K562 (cell line): ENCODE measurements at regions not wholly inside any gene's neighbourhood (a gene's known extent, or its start where the extent isn't known, plus 50 kb on each side); places are given as distances from the start of the nearest gene placed in this dataset.

Source experiments
- ATAC-seq: fragments of 200-7000 bp; cut with Tn5 transposase; 3 replicates; pipeline ENCODE4 v1.9.1; 2020; ENCODE audit warnings: moderate library complexity
- BruUV-seq: library from RNA; stranded (reverse); fragments of 400-500 nt; replicated peaks from 2 replicates; lab custom pipeline; 2021; lab: Mats Ljungman, UMichigan
- CTCF ChIA-PET: fragments of 300-600 bp; formaldehyde crosslinking; extraction: SDS; loops from one replicate; lab custom pipeline; 2021; ENCODE audit warnings: low intra/inter-chr PET ratio; lab: Yijun Ruan, JAX
- POLR2A ChIA-PET: fragments of 300-600, 350-650 bp; sonication (Branson Sonifier 250); formaldehyde crosslinking; extraction: SDS; loops from one replicate; lab custom pipeline; 2021; ENCODE audit warnings: antibody characterized with exemption, inconsistent platforms; lab: Yijun Ruan, JAX
- DNase-seq, 4 experiments: peaks; one replicate each; pipeline versions ENCODE4 v3.0.0 to v3.0.0-alpha.2; 2011 to 2018; ENCODE audit warnings: low spot score in 3 of 4, mixed read lengths in 3 of 4; ENCODE audit errors: extremely low read depth in 1 of 4
- FAIRE-seq: peaks from 2 replicates; lab custom pipeline; 2011; peaks lifted over from hg19 to GRCh38; lab: Jason Lieb, UNC
- H2AFZ ChIP-seq: 2 replicates; pipeline ENCODE4 v1.6.0; 2011; ENCODE audit warnings: low read depth, low read length, control low read depth, inconsistent platforms
- H3K27ac ChIP-seq: fragments of 200-600 bp; 3 replicates; pipeline ENCODE4 v1.8.0; 2011; ENCODE audit warnings: low read depth, mild to moderate bottlenecking, control low read depth, inconsistent platforms, low read length, moderate library complexity, mixed read lengths; ENCODE audit errors: extremely low read depth
- H3K27me3 ChIP-seq, 2 experiments: fragments of 300-600 bp in 1 of 2; 2 replicates in 1 of 2; 3 replicates in 1 of 2; pipeline versions ENCODE4 v1.6.0 to v1.8.0; 2011; ENCODE audit warnings: inconsistent platforms in 2 of 2, low read length in 2 of 2, mild to moderate bottlenecking in 1 of 2, mixed read lengths in 1 of 2, moderate library complexity in 1 of 2; ENCODE audit not compliant: control insufficient read depth in 2 of 2, insufficient read depth in 2 of 2
- H3K36me3 ChIP-seq: fragments of 300-600 bp; 3 replicates; pipeline ENCODE4 v1.8.0; 2011; ENCODE audit warnings: mild to moderate bottlenecking, low read length, inconsistent platforms; ENCODE audit not compliant: control insufficient read depth, insufficient read depth
- H3K4me1 ChIP-seq, 2 experiments: fragments of 200-600 bp in 1 of 2; replicated peaks in 1 of 2; 2 replicates in 1 of 2; 3 replicates in 1 of 2; pipeline versions ENCODE4 v1.5.1 to v1.8.0; 2011; ENCODE audit warnings: inconsistent platforms in 2 of 2, low read length in 2 of 2, mild to moderate bottlenecking in 1 of 2, mixed read lengths in 1 of 2, moderate library complexity in 1 of 2; ENCODE audit not compliant: control insufficient read depth in 2 of 2, insufficient read depth in 2 of 2
- H3K4me2 ChIP-seq: 2 replicates; pipeline ENCODE4 v1.6.1; 2011; ENCODE audit warnings: low read length, control low read depth, inconsistent platforms, mixed read lengths; ENCODE audit not compliant: insufficient read depth
- H3K4me3 ChIP-seq: fragments of 200-600 bp; sonication (generic), shearing (Covaris generic); 2 replicates; pipeline ENCODE4 v1.5.1; 2016; ENCODE audit warnings: control low read depth, inconsistent platforms
- H3K79me2 ChIP-seq: fragments of 200-600 bp; 3 replicates; pipeline ENCODE4 v1.8.0; 2011; ENCODE audit warnings: low read length, inconsistent platforms; ENCODE audit not compliant: control insufficient read depth, insufficient read depth
- H3K9ac ChIP-seq, 2 experiments: 2 replicates each; pipeline versions ENCODE4 v1.6.0 to v1.6.1; 2011; ENCODE audit warnings: low read depth in 2 of 2, low read length in 2 of 2, control low read depth in 1 of 2, inconsistent platforms in 1 of 2, mild to moderate bottlenecking in 1 of 2, mixed read lengths in 1 of 2; ENCODE audit not compliant: insufficient read depth in 1 of 2
- H3K9me1 ChIP-seq: one replicate; pipeline ENCODE4 v1.6.0; 2011; ENCODE audit warnings: inconsistent platforms, mild to moderate bottlenecking, low read length, moderate library complexity; ENCODE audit not compliant: control insufficient read depth, insufficient read depth
- H3K9me3 ChIP-seq: replicated peaks from 2 replicates; pipeline ENCODE4 v1.5.1; 2011; ENCODE audit warnings: low read depth, low read length, inconsistent platforms; ENCODE audit not compliant: control insufficient read depth, insufficient read depth
- H4K20me1 ChIP-seq: replicated peaks from 2 replicates; pipeline ENCODE4 v1.6.1; 2011; ENCODE audit warnings: low read length, inconsistent platforms, mixed read lengths; ENCODE audit not compliant: control insufficient read depth, insufficient read depth
- ATF6 ChIP-seq: sonication (generic); formaldehyde crosslinking; IDR thresholded peaks from 2 replicates; pipeline ENCODE4 v1.4.0; 2020; ENCODE audit warnings: mild to moderate bottlenecking, missing genetic modification reagents
- HMG20B ChIP-seq: fragments of 250-450 bp; sonication (Bioruptor Pico); IDR thresholded peaks from 2 replicates; pipeline ENCODE4 v1.5.0; 2021; ENCODE audit warnings: mild to moderate bottlenecking
- MAFG ChIP-seq: fragments of 450-650 bp; conservative IDR thresholded peaks from 2 replicates; pipeline ENCODE4 v1.6.1; 2016; ENCODE audit warnings: missing genetic modification characterization, missing compliant biosample characterization
- MEF2A ChIP-seq: IDR thresholded peaks from 2 replicates; pipeline ENCODE4 v1.6.1; 2011; ENCODE audit warnings: low read depth, mild to moderate bottlenecking, low read length, moderate library complexity; ENCODE audit not compliant: control insufficient read depth
- NFYB ChIP-seq: IDR thresholded peaks from 2 replicates; pipeline ENCODE4 v1.6.1; 2011; ENCODE audit warnings: mild to moderate bottlenecking, moderate library complexity; ENCODE audit not compliant: insufficient read length; ENCODE audit errors: extremely low read depth
- RBM15 ChIP-seq: fragments of 200-400 bp; formaldehyde crosslinking; IDR thresholded peaks from 2 replicates; pipeline ENCODE4 v1.6.1; 2018; ENCODE audit warnings: mild to moderate bottlenecking, low read length, moderate library complexity; ENCODE audit not compliant: insufficient read depth
- SRSF1 ChIP-seq: fragments of 200-400 bp; formaldehyde crosslinking; IDR thresholded peaks from 2 replicates; pipeline ENCODE4 v1.6.1; 2017; ENCODE audit warnings: mild to moderate bottlenecking, low read depth, low read length, moderate library complexity
- SRSF7 ChIP-seq: fragments of 200-400 bp; formaldehyde crosslinking; optimal IDR thresholded peaks from 2 replicates; pipeline ENCODE3; 2017; ENCODE audit warnings: mild to moderate bottlenecking, low read depth, low read length
- ZNF407 ChIP-seq: fragments of 450-650 bp; IDR thresholded peaks from 2 replicates; pipeline ENCODE4 v1.6.1; 2016; ENCODE audit warnings: low read depth
- ZNF740 ChIP-seq, 3 experiments: fragments of 200-800 bp in 1 of 3; sonication (Bioruptor generic) in 1 of 3; sonication (generic) in 1 of 3; formaldehyde crosslinking in 1 of 3; IDR thresholded peaks; 2 replicates each; pipeline versions ENCODE4 v1.6.1 to v1.8.0; 2016 to 2022; ENCODE audit warnings: mild to moderate bottlenecking in 2 of 3, missing compliant biosample characterization in 2 of 3, missing genetic modification characterization in 2 of 3, missing genetic modification reagents in 1 of 3
- in situ Hi-C: fragments of 300-500 bp; cut with MboI; formaldehyde crosslinking; loops from 4 replicates; pipeline ENCODE4 v1.15.0; 2018; ENCODE audit warnings: inconsistent platforms, mixed read lengths
- intact Hi-C: fragments of 100-400 bp; cut with micrococcal nuclease; formaldehyde crosslinking; loops from 2 replicates; pipeline ENCODE4 v1.14.2; 2022

- no TSS peak for BruUV-seq
- Histone ChIP-seq H3K9me3 (no peaks in the 10 kb centered on the region), H2AFZ (no peak overlapping the region), H3K4me2 (no peak overlapping the region), H3K79me2 (no peaks in the 10 kb centered on the region), H3K4me3 (no peak overlapping the region), H3K9me1 (no peaks in the 10 kb centered on the region), H3K36me3 (no peaks in the 10 kb centered on the region), H3K27ac (no peak overlapping the region), H3K9ac (no peak overlapping the region), H3K27me3 (no peaks in the 10 kb centered on the region), H3K4me1 (no peaks in the 10 kb centered on the region), H4K20me1 (no peaks in the 10 kb centered on the region)
- ChIA-PET POLR2A (no interaction called here), CTCF (no interaction called here)
- DNase-seq (no peak), ATAC-seq (no peak), FAIRE-seq (no peak)
- in situ Hi-C loops = no loop called here
- intact Hi-C loops = no loop called here
- TF ChIP-seq NFYB (no peak), ZNF407 (no peak), SRSF7 (no peak), SRSF1 (no peak), MAFG (tag) (no peak), HMG20B (CRISPR knock-in tag) (no peak), ATF6 (no peak), MEF2A (no peak), ZNF740 (CRISPR knock-in tag; IDR thresholded peaks at IDR 0.05) (no peak), ZNF740 (tag; IDR thresholded peaks at IDR 0.05) (no peak), RBM15 (no peak)
These were observed 434.5 kb downstream of the CAAP1 start for GRCh38 chr9:26458054-26458453.
